Transverse colon (tissue), 4 donors: ENCODE measurements at regions not wholly inside any gene's neighbourhood (a gene's known extent, or its start where the extent isn't known, plus 50 kb on each side); places are given as distances from the start of the nearest gene placed in this dataset.

ENCODE experiments used
- DNase-seq: peaks from one replicate; pipeline ENCODE4 v3.0.0-alpha.2; 2019
- H3K27ac ChIP-seq, 4 donors: fragments of 200-600 bp; sonication (generic); 2 replicates each; pipeline ENCODE4 v1.5.1; 2016 to 2018; ENCODE audit warnings: inconsistent platforms in 4 of 4
- H3K27me3 ChIP-seq: fragments of 200-600 bp; sonication (generic); 2 replicates; pipeline ENCODE4 v1.5.1; 2017; ENCODE audit warnings: inconsistent platforms
- H3K36me3 ChIP-seq, 4 donors: fragments of 200-600 bp; sonication (generic); 2 replicates each; pipeline ENCODE4 v1.5.1; 2017 to 2019; ENCODE audit warnings: inconsistent platforms in 4 of 4
- H3K4me1 ChIP-seq, 4 donors: fragments of 200-600 bp; sonication (generic); 2 replicates each; pipeline ENCODE4 v1.5.1; 2017 to 2020; ENCODE audit warnings: inconsistent platforms in 4 of 4
- H3K4me3 ChIP-seq, 4 donors: fragments of 200-600 bp; sonication (generic); 1 replicate in 1 of 4; 2 replicates in 3 of 4; pipeline versions ENCODE4 v1.5.1 to v1.6.1; 2017 to 2019; ENCODE audit warnings: inconsistent platforms in 4 of 4
- H3K9me3 ChIP-seq, 2 donors: fragments of 200-600 bp; sonication (generic); 2 replicates each; pipeline ENCODE4 v1.5.1; 2017 to 2019; ENCODE audit warnings: inconsistent platforms in 2 of 2
- CTCF ChIP-seq, 5 experiments: fragments of 200-600 bp in 3 of 5; fragments of 450-650 bp in 2 of 5; sonication (generic) in 3 of 5; IDR thresholded peaks; 1 replicate in 2 of 5; 2 replicates in 3 of 5; pipeline ENCODE4 v1.5.1; 2016 to 2017; ENCODE audit warnings: antibody characterized with exemption in 5 of 5, inconsistent platforms in 3 of 5, mild to moderate bottlenecking in 2 of 5, moderate library complexity in 1 of 5
- EP300 ChIP-seq: sonication (generic); formaldehyde crosslinking; IDR thresholded peaks from one replicate; pipeline ENCODE4 v1.6.1; 2017; ENCODE audit warnings: antibody characterized with exemption, low read depth
- POLR2A ChIP-seq: fragments of 450-650 bp; IDR thresholded peaks from one replicate; pipeline ENCODE4 v1.6.1; 2016; ENCODE audit warnings: antibody characterized with exemption, mild to moderate bottlenecking, moderate library complexity
- POLR2AphosphoS5 ChIP-seq, 3 donors: sonication (generic); formaldehyde crosslinking; IDR thresholded peaks; one replicate each; pipeline ENCODE4 v1.6.1; 2016; ENCODE audit warnings: antibody characterized with exemption in 3 of 3
- WGBS, 2 donors: methylation state at CpG; one replicate each; pipeline ENCODE4 v1.1.5; 2018; ENCODE audit warnings: low coverage in 1 of 2; 5-methylcytosine and 5-hydroxymethylcytosine counted together
- in situ Hi-C, 4 donors: fragments of 200-750 bp; cut with MboI; loops; one replicate each; pipeline versions ENCODE4 v1.15.0 to v1.15.1; 2017; ENCODE audit warnings: low sequenced_read_pairs in 3 of 4, low pct_ligation_motif_present in 1 of 4, low pct_unique_long_range_greater_than_20kb in 1 of 4
- intact Hi-C: fragments of 100-400 bp; cut with DNase I; formaldehyde crosslinking; loops from one replicate; pipeline ENCODE4 v1.15.1; 2023; ENCODE audit warnings: low total_unique reads

- no peaks in the 10 kb centered on the region for H3K36me3 ChIP-seq
- TF ChIP-seq CTCF (IDR thresholded peaks at IDR 0.05): no peak
- no peak for TF ChIP-seq EP300
- no peak for TF ChIP-seq POLR2A
- no peak for TF ChIP-seq POLR2AphosphoS5 (IDR thresholded peaks at IDR 0.05)
- in situ Hi-C loops: no loop called here
- intact Hi-C loops: no loop called here
- H3K4me1 ChIP-seq: no peaks in the 10 kb centered on the region
- H3K4me3 ChIP-seq: no peak overlapping the region
- no peak overlapping the region for H3K27ac ChIP-seq
- 88 to 93% methylated on average over 1 of the region's 1 CpG for WGBS, 2 donors
- no peaks in the 10 kb centered on the region for H3K27me3 ChIP-seq
- no peaks in the 10 kb centered on the region for H3K9me3 ChIP-seq
- no peak for DNase-seq
Measured at GRCh38 chr4:141804836-141805235, 168.5 kb downstream of the IL15 start.

- no peak for DNase-seq
- no peak overlapping the region for H3K4me3 ChIP-seq
- WGBS, 2 donors: 76 to 90% methylated on average over 4 of the region's 4 CpGs
- no peak for TF ChIP-seq POLR2AphosphoS5 (IDR thresholded peaks at IDR 0.05)
- TF ChIP-seq POLR2A: no peak
- no peak for TF ChIP-seq EP300
- no peak for TF ChIP-seq CTCF (IDR thresholded peaks at IDR 0.05)
- H3K27me3 ChIP-seq: no peaks in the 10 kb centered on the region
- no peak overlapping the region for H3K27ac ChIP-seq
- H3K36me3 ChIP-seq: no peaks in the 10 kb centered on the region
- in situ Hi-C loops (no loop called here), intact Hi-C loops (no loop called here)
- H3K9me3 ChIP-seq: no peaks in the 10 kb centered on the region
- H3K4me1 ChIP-seq: no peaks in the 10 kb centered on the region
Measured at GRCh38 chr4:141807103-141807891, 170.9 kb downstream of the IL15 start.

GRCh38 chr4:141810038-141810711 is 173.8 kb downstream of the IL15 start:
- Histone ChIP-seq H3K27me3 (no peaks in the 10 kb centered on the region), H3K4me3 (no peak overlapping the region), H3K9me3 (no peaks in the 10 kb centered on the region), H3K36me3 (no peaks in the 10 kb centered on the region), H3K27ac (no peak overlapping the region), H3K4me1 (no peaks in the 10 kb centered on the region)
- no peak for DNase-seq
- in situ Hi-C loops: no loop called here
- 75 to 83% methylated on average over 3 to 5 of the region's 5 CpGs for WGBS, 2 donors
- intact Hi-C loops: no loop called here
- TF ChIP-seq POLR2AphosphoS5 (IDR thresholded peaks at IDR 0.05) (no peak), POLR2A (no peak)

- in situ Hi-C loops: no loop called here
- WGBS, 2 donors: 80 to 84% methylated on average over 1 to 6 of the region's 6 CpGs
Measured at GRCh38 chr4:141810712-141811375, 174.5 kb downstream of the IL15 start.

More at GRCh38 chr4:141810712-141811375, 174.5 kb downstream of the IL15 start:
- TF ChIP-seq POLR2AphosphoS5 (IDR thresholded peaks at IDR 0.05) (no peak), EP300 (no peak), CTCF (IDR thresholded peaks at IDR 0.05) (no peak), POLR2A (no peak)
- Histone ChIP-seq H3K4me1 (no peaks in the 10 kb centered on the region), H3K27me3 (no peaks in the 10 kb centered on the region), H3K27ac (no peak overlapping the region), H3K4me3 (no peak overlapping the region), H3K9me3 (no peaks in the 10 kb centered on the region), H3K36me3 (no peaks in the 10 kb centered on the region)
- DNase-seq: no peak
- intact Hi-C loops: no loop called here
